NCI-H524 (cell line): ENCODE measurements at regions not wholly inside any gene's neighbourhood (a gene's known extent, or its start where the extent isn't known, plus 50 kb on each side); places are given as distances from the start of the nearest gene placed in this dataset.

Experiments
- DNase-seq, 2 experiments: peaks; one replicate each; lab custom pipeline; 2025; lab: John Stamatoyannopoulos, UW

- DNase-seq: peak in 1 of 2 experiments; percentile 24
Observed at GRCh38 chr11:11789735-11790369, 51.9 kb upstream of the USP47 start.

- DNase-seq: no peak
Observed at GRCh38 chr11:11788063-11788710, 53.6 kb upstream of the USP47 start.

GRCh38 chr11:11787305-11788062 is 54.3 kb upstream of the USP47 start:
- DNase-seq: peak; percentile 52 to 62

GRCh38 chr11:11786771-11787170 is 55.0 kb upstream of the USP47 start:
- peak; percentile 20 to 27 for DNase-seq

GRCh38 chr11:11786234-11786633 is 55.5 kb upstream of the USP47 start:
- no peak for DNase-seq

GRCh38 chr11:11782532-11783110 is 59.2 kb upstream of the USP47 start:
- DNase-seq: peak in 1 of 2 experiments; percentile 11

GRCh38 chr11:11780858-11781257 is 60.9 kb upstream of the USP47 start:
- DNase-seq: no peak

- DNase-seq: no peak
Observed at GRCh38 chr11:11779975-11780374, 61.8 kb upstream of the USP47 start.

- DNase-seq: no peak
Observed at GRCh38 chr11:11777897-11778296, 63.9 kb upstream of the USP47 start.

- DNase-seq: no peak
Observed at GRCh38 chr11:11776714-11777113, 65.1 kb upstream of the USP47 start.

GRCh38 chr11:11774928-11775327 is 66.8 kb upstream of the USP47 start:
- no peak for DNase-seq

GRCh38 chr11:11772865-11773515 is 68.8 kb upstream of the USP47 start:
- no peak for DNase-seq

- DNase-seq: no peak
Observed at GRCh38 chr11:11770921-11771486, 70.8 kb upstream of the USP47 start.

- DNase-seq: no peak
Observed at GRCh38 chr11:11770296-11770695, 71.5 kb upstream of the USP47 start.

GRCh38 chr11:11769782-11770181 is 72.0 kb upstream of the USP47 start:
- no peak for DNase-seq

- no peak for DNase-seq
Observed at GRCh38 chr11:11769362-11769761, 72.4 kb upstream of the USP47 start.

GRCh38 chr11:11764423-11764803 is 77.4 kb upstream of the USP47 start:
- DNase-seq: no peak

- no peak for DNase-seq
Observed at GRCh38 chr11:11763796-11764422, 77.9 kb upstream of the USP47 start.

GRCh38 chr11:11760838-11761237 is 80.9 kb upstream of the USP47 start:
- DNase-seq: no peak

GRCh38 chr11:11758603-11759196 is 83.1 kb upstream of the USP47 start:
- no peak for DNase-seq

GRCh38 chr11:11757909-11758308 is 83.9 kb upstream of the USP47 start:
- no peak for DNase-seq
